ENCODE measurements at regions not wholly inside any gene's neighbourhood (a gene's known extent, or its start where the extent isn't known, plus 50 kb on each side); places are given as distances from the start of the nearest gene placed in this dataset.

DNA sequence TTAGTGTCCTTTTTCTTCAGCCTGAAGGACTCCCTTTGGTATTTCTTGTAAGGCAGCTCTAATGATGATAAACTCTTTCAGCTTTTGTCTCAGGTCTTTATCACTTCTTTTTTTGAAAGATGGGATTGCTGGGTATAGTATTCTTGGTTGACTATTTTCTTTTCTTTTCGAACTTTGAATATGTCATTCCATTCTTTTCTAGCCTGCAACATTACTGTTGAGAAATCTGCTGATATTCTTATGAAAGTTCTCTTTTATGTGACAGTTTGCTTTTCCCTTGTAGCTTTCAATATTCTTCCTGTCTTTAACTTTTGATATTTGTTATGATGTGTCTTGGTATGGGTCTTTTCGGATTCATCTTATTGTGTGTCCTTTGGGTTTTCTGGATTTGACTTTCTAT is 107.6 kb upstream of the SRD5A3 start:
- TF ChIP-seq YY1 (IDR thresholded peaks at IDR 0.05; ENCODE audit: low read depth) (no peak), RAD21 (IDR thresholded peaks at IDR 0.05; ENCODE audit: low read depth) (no peak), CEBPB (IDR thresholded peaks at IDR 0.05) (no peak), CREB1 (IDR thresholded peaks at IDR 0.05; ENCODE audit: low read depth) (no peak)

DNA sequence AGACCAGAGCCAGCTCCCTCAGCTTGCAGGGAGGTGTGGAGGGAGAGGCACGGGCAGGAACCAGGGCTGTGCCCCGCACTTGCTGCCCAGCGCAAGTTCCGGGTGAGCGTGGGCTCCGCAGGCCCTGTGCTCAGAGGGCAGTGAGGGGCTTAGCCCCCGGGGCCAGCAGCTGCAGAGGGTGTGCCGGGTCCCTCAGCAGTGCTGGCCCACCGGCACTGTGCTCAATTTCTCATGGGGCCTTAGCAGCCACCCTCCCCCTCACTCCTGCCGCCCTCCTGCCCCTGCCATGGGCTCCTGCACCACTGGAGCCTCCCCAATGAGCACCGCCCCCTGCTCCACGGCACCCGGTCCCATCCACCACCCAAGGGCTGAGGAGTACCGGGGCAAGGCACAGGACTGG is 104.6 kb upstream of the SRD5A3 start:
- TF ChIP-seq CREB1 (IDR thresholded peaks at IDR 0.05; ENCODE audit: low read depth) (no peak), YY1 (IDR thresholded peaks at IDR 0.05; ENCODE audit: low read depth) (no peak), NFIC (IDR thresholded peaks at IDR 0.05) (no peak), TCF12 (IDR thresholded peaks at IDR 0.05; ENCODE audit: low read depth) (no peak), RAD21 (IDR thresholded peaks at IDR 0.05; ENCODE audit: low read depth) (no peak), CEBPB (IDR thresholded peaks at IDR 0.05) (no peak), EGR1 (IDR thresholded peaks at IDR 0.05) (no peak), TAF1 (IDR thresholded peaks at IDR 0.05; ENCODE audit: low read depth) (no peak), FOXM1 (IDR thresholded peaks at IDR 0.05; ENCODE audit: borderline replicate concordance, low read depth) (no peak)
- TF ChIP-seq, protein P1, sequence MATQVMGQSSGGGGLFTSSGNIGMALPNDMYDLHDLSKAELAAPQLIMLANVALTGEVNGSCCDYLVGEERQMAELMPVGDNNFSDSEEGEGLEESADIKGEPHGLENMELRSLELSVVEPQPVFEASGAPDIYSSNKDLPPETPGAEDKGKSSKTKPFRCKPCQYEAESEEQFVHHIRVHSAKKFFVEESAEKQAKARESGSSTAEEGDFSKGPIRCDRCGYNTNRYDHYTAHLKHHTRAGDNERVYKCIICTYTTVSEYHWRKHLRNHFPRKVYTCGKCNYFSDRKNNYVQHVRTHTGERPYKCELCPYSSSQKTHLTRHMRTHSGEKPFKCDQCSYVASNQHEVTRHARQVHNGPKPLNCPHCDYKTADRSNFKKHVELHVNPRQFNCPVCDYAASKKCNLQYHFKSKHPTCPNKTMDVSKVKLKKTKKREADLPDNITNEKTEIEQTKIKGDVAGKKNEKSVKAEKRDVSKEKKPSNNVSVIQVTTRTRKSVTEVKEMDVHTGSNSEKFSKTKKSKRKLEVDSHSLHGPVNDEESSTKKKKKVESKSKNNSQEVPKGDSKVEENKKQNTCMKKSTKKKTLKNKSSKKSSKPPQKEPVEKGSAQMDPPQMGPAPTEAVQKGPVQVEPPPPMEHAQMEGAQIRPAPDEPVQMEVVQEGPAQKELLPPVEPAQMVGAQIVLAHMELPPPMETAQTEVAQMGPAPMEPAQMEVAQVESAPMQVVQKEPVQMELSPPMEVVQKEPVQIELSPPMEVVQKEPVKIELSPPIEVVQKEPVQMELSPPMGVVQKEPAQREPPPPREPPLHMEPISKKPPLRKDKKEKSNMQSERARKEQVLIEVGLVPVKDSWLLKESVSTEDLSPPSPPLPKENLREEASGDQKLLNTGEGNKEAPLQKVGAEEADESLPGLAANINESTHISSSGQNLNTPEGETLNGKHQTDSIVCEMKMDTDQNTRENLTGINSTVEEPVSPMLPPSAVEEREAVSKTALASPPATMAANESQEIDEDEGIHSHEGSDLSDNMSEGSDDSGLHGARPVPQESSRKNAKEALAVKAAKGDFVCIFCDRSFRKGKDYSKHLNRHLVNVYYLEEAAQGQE (IDR thresholded peaks at IDR 0.05; ENCODE audit: low read depth) = no peak

DNA sequence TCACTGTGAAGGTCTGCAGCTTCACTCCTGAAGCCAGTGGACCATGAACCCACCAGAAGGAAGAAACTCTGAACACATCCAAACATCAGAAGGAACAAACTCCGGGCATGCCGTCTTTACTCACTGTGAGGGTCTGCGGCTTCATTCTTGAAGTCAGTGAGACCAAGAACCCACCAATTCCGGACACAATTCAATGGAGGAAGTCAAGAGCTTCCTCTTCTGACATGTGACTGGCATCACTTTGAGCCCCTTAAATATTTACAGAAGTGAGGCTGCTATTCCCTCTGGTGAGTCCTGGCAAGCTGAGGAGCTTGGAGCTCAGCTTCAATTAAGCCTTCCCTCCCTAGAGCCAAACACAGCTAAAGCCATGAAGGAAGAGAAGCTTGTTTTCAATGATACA is 103.5 kb upstream of the SRD5A3 start:
- TF ChIP-seq TEAD4 (IDR thresholded peaks at IDR 0.05) (no peak), EP300 (IDR thresholded peaks at IDR 0.05; ENCODE audit: borderline replicate concordance) (no peak)

DNA sequence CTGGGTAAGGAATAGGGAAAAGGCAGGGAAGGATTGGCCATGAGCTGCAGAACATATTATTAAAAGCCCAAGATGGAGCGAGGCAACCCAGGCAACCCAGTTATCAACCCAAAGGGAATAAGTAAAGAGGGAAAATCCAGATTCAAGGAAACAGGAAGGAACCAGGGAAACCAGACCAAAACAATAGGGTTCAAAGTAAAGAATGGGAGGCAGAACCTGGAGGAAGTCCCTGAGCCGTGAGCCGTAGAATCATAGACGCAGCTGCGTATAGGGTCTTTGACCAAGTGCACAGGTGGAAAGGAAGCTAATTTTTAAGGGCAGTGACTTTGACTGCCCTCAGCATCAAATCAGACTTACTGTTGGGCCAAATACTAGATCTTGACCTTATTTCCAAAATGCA is 98.5 kb upstream of the SRD5A3 start:
- TF ChIP-seq TCF12 (IDR thresholded peaks at IDR 0.05; ENCODE audit: low read depth) (no peak), ZBTB7A (IDR thresholded peaks at IDR 0.05; ENCODE audit: low read depth) (no peak), CREB1 (IDR thresholded peaks at IDR 0.05; ENCODE audit: low read depth) (no peak), NFIC (IDR thresholded peaks at IDR 0.05) (no peak), YY1 (IDR thresholded peaks at IDR 0.05; ENCODE audit: low read depth) (no peak), RAD21 (IDR thresholded peaks at IDR 0.05; ENCODE audit: low read depth) (no peak), EP300 (IDR thresholded peaks at IDR 0.05; ENCODE audit: borderline replicate concordance) (no peak), EGR1 (IDR thresholded peaks at IDR 0.05) (no peak), CEBPB (IDR thresholded peaks at IDR 0.05) (no peak), TEAD4 (IDR thresholded peaks at IDR 0.05) (no peak), FOXM1 (IDR thresholded peaks at IDR 0.05; ENCODE audit: borderline replicate concordance, low read depth) (no peak)
- TF ChIP-seq, protein P2, sequence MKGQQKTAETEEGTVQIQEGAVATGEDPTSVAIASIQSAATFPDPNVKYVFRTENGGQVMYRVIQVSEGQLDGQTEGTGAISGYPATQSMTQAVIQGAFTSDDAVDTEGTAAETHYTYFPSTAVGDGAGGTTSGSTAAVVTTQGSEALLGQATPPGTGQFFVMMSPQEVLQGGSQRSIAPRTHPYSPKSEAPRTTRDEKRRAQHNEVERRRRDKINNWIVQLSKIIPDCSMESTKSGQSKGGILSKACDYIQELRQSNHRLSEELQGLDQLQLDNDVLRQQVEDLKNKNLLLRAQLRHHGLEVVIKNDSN (IDR thresholded peaks at IDR 0.05) = no peak
- TF ChIP-seq, protein P1 (IDR thresholded peaks at IDR 0.05; ENCODE audit: low read depth) = no peak
- TF ChIP-seq, protein P3, sequence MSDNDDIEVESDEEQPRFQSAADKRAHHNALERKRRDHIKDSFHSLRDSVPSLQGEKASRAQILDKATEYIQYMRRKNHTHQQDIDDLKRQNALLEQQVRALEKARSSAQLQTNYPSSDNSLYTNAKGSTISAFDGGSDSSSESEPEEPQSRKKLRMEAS (IDR thresholded peaks at IDR 0.05) = no peak

DNA sequence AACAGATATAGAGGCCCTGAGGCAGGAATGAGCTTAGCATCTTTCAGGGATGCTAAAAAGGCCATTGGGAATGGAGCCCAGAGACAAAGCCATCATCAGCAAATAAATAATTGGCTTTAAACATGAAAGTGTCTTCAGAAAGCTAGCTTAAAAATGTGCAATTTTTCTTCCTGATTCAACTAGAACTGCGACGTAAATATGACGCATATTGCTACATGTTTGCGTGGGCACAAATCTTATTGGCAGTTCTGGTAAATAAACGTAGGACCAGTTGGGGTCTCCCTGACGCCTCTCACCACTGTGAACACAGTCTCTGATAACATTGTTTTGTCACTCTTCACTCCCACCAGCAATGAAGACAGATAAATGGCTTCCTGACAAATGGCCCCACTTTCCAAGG is 97.3 kb upstream of the SRD5A3 start:
- TF ChIP-seq FOXM1 (IDR thresholded peaks at IDR 0.05; ENCODE audit: borderline replicate concordance, low read depth) = no peak
- TF ChIP-seq EP300 (IDR thresholded peaks at IDR 0.05; ENCODE audit: borderline replicate concordance) = no peak
- TF ChIP-seq NFIC (IDR thresholded peaks at IDR 0.05) = no peak
- TF ChIP-seq CREB1 (IDR thresholded peaks at IDR 0.05; ENCODE audit: low read depth) = no peak
- no peak for TF ChIP-seq TCF12 (IDR thresholded peaks at IDR 0.05; ENCODE audit: low read depth)
- no peak for TF ChIP-seq TEAD4 (IDR thresholded peaks at IDR 0.05)
- no peak for TF ChIP-seq RAD21 (IDR thresholded peaks at IDR 0.05; ENCODE audit: low read depth)
- TF ChIP-seq ZBTB7A (IDR thresholded peaks at IDR 0.05; ENCODE audit: low read depth) = no peak
- TF ChIP-seq CEBPB (IDR thresholded peaks at IDR 0.05) = no peak
- TF ChIP-seq, protein P1 (IDR thresholded peaks at IDR 0.05; ENCODE audit: low read depth) = no peak
- TF ChIP-seq EGR1 (IDR thresholded peaks at IDR 0.05) = no peak
- no peak for TF ChIP-seq YY1 (IDR thresholded peaks at IDR 0.05; ENCODE audit: low read depth)
- TF ChIP-seq TAF1 (IDR thresholded peaks at IDR 0.05; ENCODE audit: low read depth) = no peak
- TF ChIP-seq, protein P2 (IDR thresholded peaks at IDR 0.05) = no peak
- TF ChIP-seq, protein P3 (IDR thresholded peaks at IDR 0.05) = no peak

Measured in Ishikawa (cell line).